SK-N-SH (cell line): ENCODE measurements at regions not wholly inside any gene's neighbourhood (a gene's known extent, or its start where the extent isn't known, plus 50 kb on each side); places are given as distances from the start of the nearest gene placed in this dataset.
A peak's percentile ranks its signal among the peaks of the same experiment; 100 is the strongest.

ENCODE experiments used
- CTCF ChIA-PET: fragments of 300-600, 350-600 bp; formaldehyde crosslinking; extraction: SDS; loops from one replicate; lab custom pipeline; 2021; lab: Yijun Ruan, JAX
- POLR2A ChIA-PET: fragments of 350-600 bp; sonication (Branson Sonifier 250); formaldehyde crosslinking; extraction: SDS; loops from one replicate; lab custom pipeline; 2020; ENCODE audit warnings: antibody characterized with exemption, inconsistent platforms; lab: Yijun Ruan, JAX
- DNase-seq: peaks from one replicate; pipeline ENCODE4 v3.0.0; 2012
- H2AFZ ChIP-seq: fragments of 200-600 bp; sonication (generic); 2 replicates; pipeline ENCODE4 v1.8.1; 2016; ENCODE audit warnings: antibody characterized with exemption, mild to moderate bottlenecking, low read depth
- H3F3A ChIP-seq: fragments of 200-600 bp; sonication (generic); replicated peaks from 2 replicates; pipeline ENCODE3; 2016; ENCODE audit warnings: antibody characterized with exemption, mild to moderate bottlenecking; ENCODE audit not compliant: insufficient read depth
- H3K27ac ChIP-seq, 2 experiments: fragments of 200-500 bp in 1 of 2; fragments of 200-600 bp in 1 of 2; sonication (Bioruptor generic) in 1 of 2; sonication (generic), shearing (Covaris generic) in 1 of 2; 2 replicates each; pipeline versions ENCODE4 v1.5.1 to v1.6.1; 2014 to 2016; ENCODE audit warnings: low read depth in 2 of 2, inconsistent platforms in 1 of 2, low read length in 1 of 2, mild to moderate bottlenecking in 1 of 2, mixed read lengths in 1 of 2
- H3K27me3 ChIP-seq: fragments of 200-600 bp; sonication (generic), shearing (Covaris generic); 2 replicates; pipeline ENCODE4 v1.6.1; 2016; ENCODE audit warnings: mixed run types; ENCODE audit not compliant: insufficient read depth
- H3K36me3 ChIP-seq, 2 experiments: fragments of 200-500 bp in 1 of 2; fragments of 200-600 bp in 1 of 2; sonication (Bioruptor generic) in 1 of 2; sonication (generic) in 1 of 2; replicated peaks in 1 of 2; 2 replicates each; pipeline versions ENCODE3 to v1.5.1; 2014 to 2016; ENCODE audit warnings: low read length in 1 of 2, mild to moderate bottlenecking in 1 of 2; ENCODE audit not compliant: insufficient read depth in 2 of 2, control insufficient read depth in 1 of 2
- H3K4me1 ChIP-seq, 2 experiments: fragments of 200-500 bp in 1 of 2; fragments of 200-600 bp in 1 of 2; sonication (Bioruptor generic) in 1 of 2; sonication (generic), shearing (Covaris generic) in 1 of 2; 2 replicates each; pipeline versions ENCODE4 v1.5.1 to v1.6.1; 2014 to 2016; ENCODE audit warnings: low read depth in 1 of 2, low read length in 1 of 2, mixed run types in 1 of 2; ENCODE audit not compliant: insufficient read depth in 2 of 2, control insufficient read depth in 1 of 2
- H3K4me2 ChIP-seq: fragments of 200-600 bp; sonication (generic), shearing (Covaris generic); 2 replicates; pipeline ENCODE4 v1.6.1; 2017; ENCODE audit warnings: mixed run types
- H3K4me3 ChIP-seq, 2 experiments: fragments of 200-500 bp in 1 of 2; fragments of 200-600 bp in 1 of 2; sonication (Bioruptor generic) in 1 of 2; sonication (generic), shearing (Covaris generic) in 1 of 2; 2 replicates each; pipeline versions ENCODE4 v1.5.1 to v1.8.1; 2014 to 2016; ENCODE audit warnings: low read depth in 2 of 2, inconsistent platforms in 1 of 2, low read length in 1 of 2, mild to moderate bottlenecking in 1 of 2, mixed read lengths in 1 of 2, moderate library complexity in 1 of 2
- H3K79me2 ChIP-seq: fragments of 200-600 bp; sonication (generic); 2 replicates; pipeline ENCODE4 v1.8.1; 2017; ENCODE audit warnings: mild to moderate bottlenecking; ENCODE audit not compliant: insufficient read depth
- H3K9ac ChIP-seq: fragments of 200-600 bp; sonication (generic); 2 replicates; pipeline ENCODE4 v1.6.1; 2017; ENCODE audit warnings: mixed run types
- H3K9me2 ChIP-seq: fragments of 200-600 bp; sonication (generic); 2 replicates; pipeline ENCODE4 v1.6.1; 2017; ENCODE audit warnings: mixed run types
- H3K9me3 ChIP-seq: fragments of 200-600 bp; sonication (generic); 2 replicates; pipeline ENCODE4 v1.6.1; 2017; ENCODE audit warnings: mixed run types, mild to moderate bottlenecking, moderate library complexity
- H4K20me1 ChIP-seq: fragments of 200-600 bp; sonication (generic); 2 replicates; pipeline ENCODE4 v1.6.1; 2017; ENCODE audit warnings: mild to moderate bottlenecking, mixed run types; ENCODE audit not compliant: insufficient read depth
- CHD2 ChIP-seq: fragments of 150-350 bp; IDR thresholded peaks from 2 replicates; pipeline ENCODE4 v1.6.1; 2018; ENCODE audit warnings: low read length; ENCODE audit not compliant: partially characterized antibody
- EP300 ChIP-seq, 2 experiments: IDR thresholded peaks; 2 replicates each; pipeline versions ENCODE4 v1.4.0 to v1.6.1; 2012; ENCODE audit warnings: borderline replicate concordance in 1 of 2, low read depth in 1 of 2, low read length in 1 of 2
- FOSL2 ChIP-seq: IDR thresholded peaks from 2 replicates; pipeline ENCODE4 v1.4.0; 2012; ENCODE audit warnings: low read depth, mild to moderate bottlenecking, moderate library complexity, borderline replicate concordance
- FOXJ3 ChIP-seq: sonication (generic); formaldehyde crosslinking; IDR thresholded peaks from 2 replicates; pipeline ENCODE4 v1.5.1; 2020; ENCODE audit warnings: mild to moderate bottlenecking, missing genetic modification reagents
- FOXM1 ChIP-seq: IDR thresholded peaks from 2 replicates; pipeline ENCODE4 v1.4.0; 2012; ENCODE audit warnings: low read depth, mild to moderate bottlenecking
- GABPA ChIP-seq: IDR thresholded peaks from 2 replicates; pipeline ENCODE4 v1.4.0; 2012; ENCODE audit warnings: low read depth, mild to moderate bottlenecking
- GATA2 ChIP-seq: sonication (generic); formaldehyde crosslinking; IDR thresholded peaks from 2 replicates; pipeline ENCODE4 v1.5.0; 2020; ENCODE audit warnings: mild to moderate bottlenecking, missing genetic modification reagents
- JUND ChIP-seq: IDR thresholded peaks from 2 replicates; pipeline ENCODE4 v1.4.0; 2012
- MXI1 ChIP-seq: IDR thresholded peaks from 2 replicates; pipeline ENCODE4 v1.6.1; 2012; ENCODE audit warnings: mild to moderate bottlenecking, low read depth, low read length, improper control_type of control experiment
- NRF1 ChIP-seq: IDR thresholded peaks from 2 replicates; pipeline ENCODE4 v1.6.1; 2012; ENCODE audit warnings: low read depth, mild to moderate bottlenecking, low read length
- RAD21 ChIP-seq: IDR thresholded peaks from 2 replicates; pipeline ENCODE4 v1.6.1; 2012; ENCODE audit warnings: mild to moderate bottlenecking, low read length
- RXRA ChIP-seq: IDR thresholded peaks from 2 replicates; pipeline ENCODE4 v1.4.0; 2012; ENCODE audit warnings: low read depth, mild to moderate bottlenecking, borderline replicate concordance
- SIN3A ChIP-seq: IDR thresholded peaks from 2 replicates; pipeline ENCODE4 v1.6.1; 2012; ENCODE audit warnings: low read depth, mild to moderate bottlenecking, low read length, moderate library complexity, borderline replicate concordance
- TAF1 ChIP-seq: IDR thresholded peaks from 2 replicates; pipeline ENCODE4 v1.6.1; 2012; ENCODE audit warnings: low read depth, mild to moderate bottlenecking, low read length, moderate library complexity, borderline replicate concordance
- YY1 ChIP-seq: IDR thresholded peaks from 2 replicates; pipeline ENCODE4 v1.4.0; 2012; ENCODE audit warnings: low read depth, mild to moderate bottlenecking
- WGBS: methylation state at CpG from one replicate; pipeline ENCODE4 v1.1.6; 2017; ENCODE audit warnings: low lambda C conversion rate; 5-methylcytosine and 5-hydroxymethylcytosine counted together
- TF ChIP-seq, protein P1 (sequence below): IDR thresholded peaks from 2 replicates; pipeline ENCODE4 v1.4.0; 2012; ENCODE audit warnings: low read depth
- TF ChIP-seq, protein P2 (sequence below): IDR thresholded peaks from 2 replicates; pipeline ENCODE4 v1.6.1; 2012; ENCODE audit warnings: mild to moderate bottlenecking, low read depth, low read length, moderate library complexity
- TF ChIP-seq, protein P3 (sequence below): fragments of 150-350 bp; IDR thresholded peaks from 2 replicates; pipeline ENCODE4 v1.6.1; 2016; ENCODE audit warnings: mild to moderate bottlenecking, low read depth, low read length

GRCh38 chr7:115477193-115477651 is 553.3 kb downstream of the TFEC start:
- no peak for DNase-seq

More at GRCh38 chr7:115477193-115477651, 553.3 kb downstream of the TFEC start:
- 12% methylated on average over 23 of the region's 30 CpGs for WGBS
- no peak overlapping the region for H3K9ac ChIP-seq
- no peak overlapping the region; a peak in 1 of 4 replicates for H3K4me3 ChIP-seq
- peaks cover 40% of the 10 kb centered on the region for H3K27me3 ChIP-seq
- no peaks in the 10 kb centered on the region for H3K4me1 ChIP-seq
- ChIA-PET POLR2A (no interaction called here), CTCF (no interaction called here)
- no peak overlapping the region for H2AFZ ChIP-seq
- H3K9me2 ChIP-seq: no peaks in the 10 kb centered on the region; the same call in 1 of the 2 replicates
- H3K36me3 ChIP-seq: no peaks in the 10 kb centered on the region
- H3K9me3 ChIP-seq: no peaks in the 10 kb centered on the region
- H3K27ac ChIP-seq: no peak overlapping the region
- no peaks in the 10 kb centered on the region for H3K79me2 ChIP-seq
- TF ChIP-seq NRF1 (no peak), FOXJ3 (CRISPR knock-in tag) (no peak), SIN3A (no peak), YY1 (no peak), EP300 (IDR thresholded peaks at IDR 0.05; ENCODE audit: borderline replicate concordance in 1 of 2, low read depth in 1 of 2, low read length in 1 of 2) (no peak), JUND (no peak), MXI1 (no peak), RAD21 (no peak), CHD2 (no peak), FOXM1 (no peak), GATA2 (CRISPR knock-in tag) (no peak), RXRA (no peak), GABPA (no peak), TAF1 (no peak), FOSL2 (no peak)
- TF ChIP-seq, protein P1, sequence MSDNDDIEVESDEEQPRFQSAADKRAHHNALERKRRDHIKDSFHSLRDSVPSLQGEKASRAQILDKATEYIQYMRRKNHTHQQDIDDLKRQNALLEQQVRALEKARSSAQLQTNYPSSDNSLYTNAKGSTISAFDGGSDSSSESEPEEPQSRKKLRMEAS: no peak
- TF ChIP-seq, protein P2, sequence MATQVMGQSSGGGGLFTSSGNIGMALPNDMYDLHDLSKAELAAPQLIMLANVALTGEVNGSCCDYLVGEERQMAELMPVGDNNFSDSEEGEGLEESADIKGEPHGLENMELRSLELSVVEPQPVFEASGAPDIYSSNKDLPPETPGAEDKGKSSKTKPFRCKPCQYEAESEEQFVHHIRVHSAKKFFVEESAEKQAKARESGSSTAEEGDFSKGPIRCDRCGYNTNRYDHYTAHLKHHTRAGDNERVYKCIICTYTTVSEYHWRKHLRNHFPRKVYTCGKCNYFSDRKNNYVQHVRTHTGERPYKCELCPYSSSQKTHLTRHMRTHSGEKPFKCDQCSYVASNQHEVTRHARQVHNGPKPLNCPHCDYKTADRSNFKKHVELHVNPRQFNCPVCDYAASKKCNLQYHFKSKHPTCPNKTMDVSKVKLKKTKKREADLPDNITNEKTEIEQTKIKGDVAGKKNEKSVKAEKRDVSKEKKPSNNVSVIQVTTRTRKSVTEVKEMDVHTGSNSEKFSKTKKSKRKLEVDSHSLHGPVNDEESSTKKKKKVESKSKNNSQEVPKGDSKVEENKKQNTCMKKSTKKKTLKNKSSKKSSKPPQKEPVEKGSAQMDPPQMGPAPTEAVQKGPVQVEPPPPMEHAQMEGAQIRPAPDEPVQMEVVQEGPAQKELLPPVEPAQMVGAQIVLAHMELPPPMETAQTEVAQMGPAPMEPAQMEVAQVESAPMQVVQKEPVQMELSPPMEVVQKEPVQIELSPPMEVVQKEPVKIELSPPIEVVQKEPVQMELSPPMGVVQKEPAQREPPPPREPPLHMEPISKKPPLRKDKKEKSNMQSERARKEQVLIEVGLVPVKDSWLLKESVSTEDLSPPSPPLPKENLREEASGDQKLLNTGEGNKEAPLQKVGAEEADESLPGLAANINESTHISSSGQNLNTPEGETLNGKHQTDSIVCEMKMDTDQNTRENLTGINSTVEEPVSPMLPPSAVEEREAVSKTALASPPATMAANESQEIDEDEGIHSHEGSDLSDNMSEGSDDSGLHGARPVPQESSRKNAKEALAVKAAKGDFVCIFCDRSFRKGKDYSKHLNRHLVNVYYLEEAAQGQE: no peak
- TF ChIP-seq, protein P3, sequence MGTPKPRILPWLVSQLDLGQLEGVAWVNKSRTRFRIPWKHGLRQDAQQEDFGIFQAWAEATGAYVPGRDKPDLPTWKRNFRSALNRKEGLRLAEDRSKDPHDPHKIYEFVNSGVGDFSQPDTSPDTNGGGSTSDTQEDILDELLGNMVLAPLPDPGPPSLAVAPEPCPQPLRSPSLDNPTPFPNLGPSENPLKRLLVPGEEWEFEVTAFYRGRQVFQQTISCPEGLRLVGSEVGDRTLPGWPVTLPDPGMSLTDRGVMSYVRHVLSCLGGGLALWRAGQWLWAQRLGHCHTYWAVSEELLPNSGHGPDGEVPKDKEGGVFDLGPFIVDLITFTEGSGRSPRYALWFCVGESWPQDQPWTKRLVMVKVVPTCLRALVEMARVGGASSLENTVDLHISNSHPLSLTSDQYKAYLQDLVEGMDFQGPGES: no peak
- H4K20me1 ChIP-seq: no peaks in the 10 kb centered on the region
- H3F3A ChIP-seq: peaks cover 3% of the 10 kb centered on the region
- H3K4me2 ChIP-seq: peak overlapping the region; percentile 27; the same call in 1 of the 2 replicates
